ENCODE measurements at regions not wholly inside any gene's neighbourhood (a gene's known extent, or its start where the extent isn't known, plus 50 kb on each side); places are given as distances from the start of the nearest gene placed in this dataset.
"Not testable (repeated sequence)": the region's sequence is repeated elsewhere in the genome, so short reads cannot be mapped to it uniquely, and the experiment has no call there.

DNA sequence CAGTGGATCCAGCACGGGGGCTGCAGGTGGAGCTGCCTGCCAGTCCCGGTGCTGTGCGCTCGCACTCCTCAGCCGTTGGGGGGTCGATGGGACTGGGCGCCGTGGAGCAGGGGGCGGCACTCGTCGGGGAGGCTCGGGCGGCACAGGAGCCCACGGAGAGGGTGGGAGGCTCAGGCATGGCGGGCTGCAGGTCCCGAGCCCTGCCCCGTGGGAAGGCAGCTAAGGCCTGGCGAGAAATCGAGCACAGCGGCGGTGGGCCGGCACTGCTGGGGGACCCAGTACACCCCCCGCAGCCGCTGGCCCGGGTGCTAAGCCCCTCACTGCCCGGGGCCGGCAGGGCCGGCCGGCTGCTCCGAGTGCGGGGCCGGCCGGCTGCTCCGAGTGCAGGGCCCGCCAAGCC lies 52.3 kb upstream of the MARK1 start:
- intact Hi-C loops (cut with DNase I); DNase-seq: not testable (repeated sequence)

DNA sequence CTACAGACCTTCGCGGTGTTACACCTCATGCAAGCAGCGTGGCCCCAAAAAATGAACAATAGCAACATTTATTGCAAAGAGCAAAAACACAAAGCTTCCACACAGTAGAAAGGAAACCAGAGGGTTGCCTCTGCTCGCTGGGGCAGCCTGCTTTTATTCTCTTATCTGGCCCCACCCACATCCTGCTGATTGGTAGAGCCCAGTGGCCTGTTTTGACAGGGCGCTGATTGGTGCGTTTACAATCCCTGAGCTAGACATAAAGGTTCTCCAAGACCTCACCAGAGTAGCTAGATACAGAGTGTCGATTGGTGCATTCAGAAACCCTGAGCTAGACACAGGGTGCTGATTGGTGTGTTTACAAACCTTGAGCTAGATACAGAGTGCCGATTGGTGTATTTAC lies 52.8 kb upstream of the MARK1 start:
- intact Hi-C loops (cut with DNase I); DNase-seq: not testable (repeated sequence)

DNA sequence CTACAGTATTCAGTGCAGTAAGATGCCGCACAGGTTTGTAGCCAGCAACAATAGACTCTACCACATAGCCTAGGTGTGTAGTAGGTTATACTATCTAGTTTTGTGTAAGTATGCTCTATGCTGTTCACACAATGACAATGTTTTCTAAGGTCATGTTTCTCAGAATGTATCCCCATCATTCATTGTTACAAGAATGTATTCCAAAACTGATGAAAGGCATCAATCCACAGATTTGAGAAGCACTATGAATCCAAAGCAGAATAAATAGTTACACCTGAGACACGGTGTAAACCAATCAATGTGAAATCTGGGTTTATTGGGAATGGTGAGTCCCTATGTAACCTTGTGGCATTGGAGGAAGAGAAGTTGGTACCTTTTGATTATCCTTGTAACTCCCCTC lies 54.5 kb upstream of the MARK1 start:
- intact Hi-C loops (cut with DNase I) = no loop called here

DNA sequence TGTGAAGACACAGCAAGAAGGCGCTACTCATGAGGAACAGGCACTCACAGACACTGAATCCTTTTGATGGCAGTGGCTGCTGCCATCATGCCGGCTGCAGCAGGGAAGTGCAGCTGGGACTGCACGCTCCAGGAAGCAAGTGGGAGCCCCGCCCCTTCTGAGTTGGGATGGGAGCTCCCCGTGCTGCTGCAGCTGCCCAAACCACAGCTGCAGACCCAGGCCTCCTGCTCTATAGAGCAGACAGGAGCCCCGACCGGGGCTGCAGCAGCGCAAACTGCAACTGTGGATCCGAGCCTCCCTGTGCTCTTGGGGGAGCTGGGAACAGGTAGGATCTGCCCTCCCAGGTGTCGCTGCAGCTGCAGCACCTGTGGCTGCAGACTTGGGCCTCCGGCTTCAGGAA lies 65.2 kb upstream of the MARK1 start:
- DNase-seq = peak in 1 of 10 donors; percentile 59
- intact Hi-C loops (cut with DNase I) = no loop called here

More for the DNA sequence above, 54.5 kb upstream of the MARK1 start:
- DNase-seq = no peak

DNA sequence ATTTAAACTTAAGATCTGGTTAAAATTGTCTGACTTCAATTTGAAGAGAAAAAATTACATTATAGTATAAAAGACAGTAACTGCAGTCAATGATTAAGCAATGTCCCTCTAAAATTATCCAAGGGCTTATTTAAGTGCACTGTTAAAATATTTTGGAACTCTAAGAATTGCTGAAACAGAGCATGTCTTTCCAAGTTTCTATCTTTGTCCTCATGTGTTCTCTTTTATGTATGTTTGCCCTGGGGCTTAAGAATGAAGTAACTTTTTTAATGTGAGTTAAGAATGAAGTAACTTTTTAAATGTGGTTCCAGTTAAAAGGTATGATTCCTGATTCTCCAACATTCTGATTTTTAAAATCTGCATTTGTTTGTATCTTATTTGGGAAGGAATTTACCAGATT lies 69.0 kb upstream of the MARK1 start:
- no peak for DNase-seq
- intact Hi-C loops (cut with DNase I) = no loop called here

DNA sequence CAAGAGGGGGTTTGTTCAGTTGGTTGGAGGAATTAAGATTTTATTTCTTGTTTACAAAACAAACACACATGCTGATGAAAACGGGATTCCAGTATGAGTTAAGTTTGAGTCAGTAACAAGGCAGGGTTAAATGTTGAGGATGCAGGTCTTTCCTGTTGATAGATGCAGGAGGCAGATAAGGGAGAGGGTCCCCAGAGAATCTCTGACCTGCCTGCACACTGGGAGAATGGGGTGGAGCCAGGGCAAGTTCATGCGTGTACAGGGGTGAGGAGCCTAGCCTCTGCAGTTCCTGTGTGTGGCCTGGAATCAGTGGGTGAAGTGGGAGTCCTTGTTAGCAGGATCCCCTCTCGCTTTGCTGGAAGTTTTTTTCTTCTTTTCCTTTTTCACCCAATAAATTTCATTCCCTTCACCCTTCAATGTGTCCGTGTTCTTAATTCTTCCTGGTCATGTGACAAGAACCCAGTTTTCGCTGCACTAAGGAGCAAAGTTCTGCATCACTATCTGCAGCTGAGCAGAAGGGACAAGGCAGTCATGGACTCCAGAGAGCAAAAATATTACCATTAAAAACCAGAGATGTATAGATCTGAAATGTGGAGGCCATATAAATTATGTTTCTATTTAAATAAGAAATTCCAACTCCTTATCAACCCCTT lies 69.9 kb upstream of the MARK1 start:
- intact Hi-C loops (cut with DNase I) = no loop called here
- no peak for DNase-seq

DNA sequence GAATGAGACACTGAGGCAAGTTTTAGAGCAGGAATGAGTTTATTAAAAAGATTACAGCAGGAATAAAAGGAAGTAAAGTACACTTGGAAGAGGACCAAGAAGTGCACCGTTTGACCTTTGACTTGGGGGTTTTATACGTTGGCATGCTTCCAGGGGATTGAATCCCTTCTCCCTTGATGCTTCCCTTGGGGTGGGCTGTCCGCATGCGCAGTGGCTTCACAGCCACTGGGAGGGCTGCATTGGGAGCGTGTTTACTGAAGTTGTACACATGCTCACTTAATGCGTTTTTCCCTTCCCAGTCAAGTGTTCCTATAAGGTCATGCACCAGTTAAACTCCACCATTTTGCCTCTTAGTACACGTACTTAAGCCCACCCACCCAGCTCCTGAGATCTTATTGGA lies 72.4 kb upstream of the MARK1 start:
- DNase-seq = no peak
- intact Hi-C loops (cut with DNase I) = no loop called here

DNA sequence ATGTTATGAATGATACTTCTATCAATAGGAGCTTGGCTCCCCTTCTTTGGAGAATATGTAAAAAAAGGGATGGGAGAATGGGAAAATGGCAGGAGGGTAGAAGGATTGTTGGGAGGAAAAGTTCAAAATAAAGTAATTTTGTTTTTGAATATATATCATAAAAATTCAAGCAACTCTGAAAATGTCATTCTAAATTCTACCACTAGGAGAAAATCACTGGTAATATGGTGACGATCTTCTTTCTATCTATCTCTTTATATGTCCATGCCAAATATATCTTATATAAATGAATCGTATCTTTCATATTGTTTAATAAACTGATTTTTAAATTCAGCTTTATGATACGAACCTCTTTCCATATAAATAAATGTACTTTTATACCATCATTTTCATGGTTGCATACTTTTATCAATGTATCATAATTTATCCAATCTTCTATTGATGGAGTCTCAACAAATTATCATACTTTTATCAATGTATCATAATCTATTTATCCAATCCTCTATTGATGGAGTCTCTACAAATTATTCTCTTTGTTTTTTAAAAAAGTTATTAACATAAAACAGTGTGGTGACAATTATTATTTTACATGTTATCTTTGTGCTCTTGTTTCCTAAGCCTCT lies 73.7 kb upstream of the MARK1 start:
- intact Hi-C loops (cut with DNase I) = no loop called here
- no peak for DNase-seq

DNA sequence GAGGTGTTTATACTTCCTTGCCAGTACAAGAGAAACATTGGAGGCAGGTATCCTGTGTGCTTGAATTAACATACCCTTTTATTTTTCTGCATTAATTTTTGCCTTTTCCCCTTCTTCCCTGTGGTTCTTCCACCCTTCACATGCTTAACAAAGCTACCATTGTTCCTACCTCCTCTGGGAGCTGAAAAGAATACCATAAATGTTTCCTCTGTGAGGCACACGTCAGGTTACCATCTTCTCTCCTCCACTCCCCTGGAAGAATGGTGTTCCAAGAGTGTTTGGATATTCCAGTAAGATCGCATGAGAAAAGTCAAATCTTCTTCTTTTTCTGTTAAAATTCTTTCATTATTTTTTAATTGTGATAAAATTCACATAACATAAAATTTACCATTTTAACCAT lies 74.6 kb upstream of the MARK1 start:
- intact Hi-C loops (cut with DNase I) = no loop called here
- DNase-seq = no peak

DNA sequence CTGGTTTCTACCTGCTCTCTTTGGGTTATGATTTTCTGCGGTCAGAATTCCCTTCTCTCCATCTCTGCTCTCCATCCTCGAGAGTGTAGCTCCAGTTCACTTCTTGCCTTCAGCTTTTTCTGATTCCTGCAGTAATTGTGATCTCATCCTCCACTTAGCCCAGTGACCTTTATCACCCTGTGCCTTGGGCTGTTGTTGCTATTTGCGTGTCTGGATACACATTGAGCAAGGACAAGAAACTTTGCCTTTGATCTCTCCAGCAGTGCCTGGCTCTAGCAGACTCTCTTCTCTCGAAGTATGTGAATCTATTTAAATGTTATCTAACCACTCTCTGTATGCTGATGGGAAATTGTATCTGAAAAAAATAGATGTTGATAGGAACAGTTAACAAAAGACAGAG lies 76.4 kb upstream of the MARK1 start:
- intact Hi-C loops (cut with DNase I) = no loop called here
- no peak for DNase-seq

DNA sequence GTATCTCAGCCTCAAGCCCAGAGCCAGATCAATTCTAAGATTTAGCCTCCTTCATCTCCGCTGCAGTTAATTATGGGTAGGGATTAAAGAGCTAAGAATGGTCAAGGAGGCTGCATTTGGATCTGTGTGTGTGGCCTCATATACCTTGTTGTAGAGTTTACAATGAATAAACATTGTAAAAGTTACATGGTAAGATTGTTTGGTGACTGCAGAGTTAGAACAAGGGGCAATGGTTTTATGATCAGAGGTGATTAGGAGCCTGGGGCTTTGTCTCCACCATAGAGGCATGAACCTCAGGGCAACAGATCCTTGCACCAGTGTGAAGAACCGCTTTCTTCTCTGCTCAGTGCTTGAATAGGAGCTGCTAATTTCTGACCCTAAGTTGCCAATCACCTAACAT lies 77.0 kb upstream of the MARK1 start:
- intact Hi-C loops (cut with DNase I) = no loop called here
- DNase-seq = no peak

DNA sequence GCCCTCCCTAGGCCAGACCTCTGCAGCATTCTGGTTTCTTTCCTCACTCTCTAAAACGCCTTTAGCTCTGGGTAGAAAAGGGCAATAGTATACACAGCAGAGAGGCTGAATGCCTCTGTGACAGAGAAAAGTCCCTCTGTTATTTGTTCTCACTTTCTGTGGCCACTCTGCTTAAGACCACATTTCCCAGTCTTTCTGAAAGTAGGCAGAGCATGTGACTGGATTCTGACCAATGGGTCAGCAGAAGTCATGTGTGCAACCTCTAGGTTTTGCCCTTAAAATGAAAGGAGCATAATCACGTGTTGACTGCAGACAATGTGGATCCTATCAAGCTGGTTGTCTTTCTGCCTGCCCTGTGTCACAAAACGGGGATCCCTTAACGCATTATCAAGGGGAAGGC lies 79.7 kb upstream of the MARK1 start:
- intact Hi-C loops (cut with DNase I) = no loop called here
- DNase-seq = no peak

DNA sequence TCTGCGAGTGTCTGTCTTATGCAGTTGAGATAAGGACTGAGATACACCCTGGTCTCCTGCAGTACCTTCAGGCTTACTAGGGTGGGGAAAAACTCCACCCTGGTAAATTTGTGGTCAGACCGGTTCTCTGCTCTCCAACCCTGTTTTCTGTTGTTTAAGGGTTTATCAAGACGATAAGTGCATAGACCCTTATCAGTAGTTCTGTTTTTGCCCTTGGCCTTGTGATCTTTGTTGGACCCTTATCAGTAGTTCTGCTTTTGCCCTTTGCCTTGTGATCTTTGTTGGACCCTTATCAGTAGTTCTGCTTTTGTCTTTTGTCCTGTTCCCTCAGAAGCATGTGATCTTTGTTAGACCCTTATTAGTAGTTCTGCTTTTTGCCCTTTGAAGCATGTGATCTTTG lies 83.3 kb upstream of the MARK1 start:
- DNase-seq; intact Hi-C loops (cut with DNase I): not testable (repeated sequence)

DNA sequence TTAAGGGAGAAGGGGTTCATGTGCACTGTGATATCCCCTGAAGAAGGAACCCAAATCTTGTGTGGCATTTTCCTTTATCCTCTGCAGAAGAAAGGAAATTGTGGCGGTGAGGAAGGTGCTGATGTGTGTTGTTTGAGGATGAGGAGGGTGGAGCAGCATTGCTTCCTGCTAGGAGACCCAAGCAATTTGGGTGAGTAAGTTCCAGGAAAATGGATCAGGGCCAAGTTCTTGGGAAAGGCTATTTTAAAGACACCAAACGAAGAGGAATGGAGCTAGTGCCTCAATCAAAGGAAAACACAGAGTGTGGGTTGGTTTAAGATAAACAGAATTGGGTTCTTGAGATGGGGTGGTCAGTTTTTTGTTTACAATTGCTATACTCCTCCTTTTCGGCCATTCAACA lies 86.7 kb upstream of the MARK1 start:
- DNase-seq = no peak
- intact Hi-C loops (cut with DNase I) = no loop called here

DNA sequence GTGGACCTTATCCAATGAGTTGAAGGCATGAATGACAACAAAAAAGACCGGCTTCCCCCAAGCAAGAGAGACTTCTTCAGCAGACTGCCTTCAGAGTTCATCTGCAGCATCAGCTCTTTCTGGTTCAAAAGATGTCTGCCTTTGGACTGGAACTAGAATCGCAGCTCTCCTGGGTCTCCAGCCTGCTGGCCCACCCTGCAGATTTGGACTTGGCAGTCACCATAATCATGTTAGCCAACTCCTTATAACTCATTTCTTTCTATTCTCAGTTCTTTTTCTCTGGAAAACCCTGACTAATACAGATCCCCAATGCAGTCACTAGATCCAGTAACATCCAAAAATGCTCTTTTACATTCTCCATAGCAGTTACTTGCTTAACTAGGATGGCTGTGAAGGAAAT lies 89.2 kb upstream of the MARK1 start:
- intact Hi-C loops (cut with DNase I) = no loop called here
- no peak for DNase-seq

DNA sequence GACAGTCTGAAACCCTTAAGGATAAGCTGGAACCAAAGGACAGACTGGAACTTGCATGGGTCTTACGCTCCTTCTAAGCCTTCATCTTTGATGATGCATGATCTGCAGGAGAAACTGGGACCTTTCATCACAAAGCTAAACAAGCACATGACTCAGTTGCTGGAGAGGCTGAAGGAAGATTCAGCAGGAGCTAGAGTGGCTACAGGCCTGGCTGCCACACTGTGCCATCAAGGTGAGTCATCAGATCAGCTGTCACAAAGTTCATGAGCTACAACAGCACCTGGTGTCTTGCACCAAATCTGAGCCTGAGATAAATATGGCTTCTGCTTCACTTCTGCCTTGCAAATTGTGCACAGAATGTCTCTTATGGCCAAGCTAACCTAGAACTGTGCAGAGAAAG lies 95.5 kb upstream of the MARK1 start:
- no peak for DNase-seq
- intact Hi-C loops (cut with DNase I) = no loop called here

DNA sequence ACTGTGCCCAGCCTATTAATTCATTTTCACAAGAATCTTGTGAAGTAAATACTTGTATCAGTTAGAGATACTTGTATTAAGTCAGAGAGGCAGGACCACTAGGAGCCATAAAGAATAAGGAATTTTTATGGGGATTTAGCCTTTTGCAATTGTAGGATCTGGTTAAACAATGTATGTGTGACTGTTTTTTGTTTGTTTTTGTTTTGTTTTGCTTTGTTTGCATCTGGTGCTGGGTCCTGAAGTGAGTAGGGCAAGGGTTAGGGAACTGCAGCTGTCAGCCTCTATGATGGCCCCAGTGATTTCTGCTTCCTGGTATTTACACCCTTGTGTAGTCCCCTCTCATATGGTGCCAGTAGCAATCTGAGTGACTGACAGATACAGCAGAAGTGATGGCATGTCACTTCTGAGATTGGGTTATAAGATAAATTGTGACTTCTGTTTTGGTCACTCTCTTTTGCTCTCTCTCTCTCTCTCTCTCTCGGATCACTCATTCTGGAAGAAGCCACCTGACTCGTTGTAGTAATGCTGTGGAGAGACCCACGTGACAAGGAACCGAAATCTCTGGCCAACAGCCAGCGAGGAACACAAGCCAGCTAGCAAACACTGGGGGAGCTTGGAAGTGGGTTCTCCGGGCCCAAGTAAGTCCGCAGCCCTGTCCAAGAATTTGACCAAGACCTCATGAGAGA lies 96.2 kb upstream of the MARK1 start:
- intact Hi-C loops (cut with DNase I) = no loop called here
- DNase-seq = no peak

DNA sequence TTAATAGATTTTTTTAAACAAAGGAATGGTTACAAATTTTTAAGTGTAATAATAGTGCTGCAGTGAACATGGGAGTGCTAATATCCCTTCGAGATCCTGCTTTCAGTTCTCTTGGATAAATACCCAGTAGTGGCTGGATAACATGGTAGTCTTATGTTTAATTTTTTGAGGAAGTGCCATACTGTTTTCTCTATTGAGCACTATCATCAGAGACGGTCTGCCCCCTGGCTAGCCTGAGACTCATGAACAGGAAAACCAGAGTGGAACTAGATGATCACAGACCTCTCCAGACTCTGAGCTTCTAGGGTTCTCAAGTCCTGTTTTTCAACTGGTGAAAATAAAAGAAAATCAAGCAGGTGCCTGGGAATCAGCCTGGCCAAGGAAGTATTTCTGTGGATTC lies 97.3 kb upstream of the MARK1 start:
- DNase-seq = no peak
- intact Hi-C loops (cut with DNase I) = no loop called here

DNA sequence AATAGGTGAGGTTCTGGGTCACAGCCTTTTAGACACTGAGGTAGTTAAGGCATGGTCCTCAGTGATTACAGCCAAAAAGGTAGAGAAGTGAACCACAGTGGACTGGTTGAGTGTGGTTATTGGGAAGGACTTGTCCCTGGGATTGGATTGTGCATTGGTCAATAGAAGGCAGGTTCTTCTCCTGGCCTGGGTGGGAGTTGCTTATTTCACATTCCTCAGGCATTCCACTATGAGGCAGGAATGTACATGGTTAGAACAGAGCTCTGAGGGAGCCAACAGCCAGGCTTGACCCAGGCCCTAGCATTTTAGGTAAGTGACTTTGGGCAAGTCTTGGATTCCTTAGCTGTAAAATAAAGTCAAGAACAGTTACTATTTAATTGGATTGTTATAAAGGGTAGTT lies 97.9 kb upstream of the MARK1 start:
- DNase-seq = no peak

DNA sequence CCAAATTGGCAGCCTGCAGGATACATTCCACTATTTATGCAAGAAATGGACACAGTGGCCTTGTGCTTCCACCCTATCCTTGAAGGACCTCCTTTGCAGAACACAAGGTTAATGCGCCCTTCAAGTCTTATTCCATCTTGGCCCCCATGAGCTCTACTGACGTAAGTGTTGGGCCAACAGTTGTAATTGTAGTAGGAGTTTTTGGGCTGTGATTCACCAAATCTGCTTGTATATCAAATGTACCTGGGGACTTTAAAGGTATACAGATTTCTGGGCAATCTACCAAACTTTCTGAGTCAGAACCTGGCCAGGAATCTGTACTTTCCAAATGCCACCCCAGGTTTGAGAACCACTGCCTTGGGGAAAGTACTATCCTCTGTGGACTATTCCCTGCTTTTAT lies 100.9 kb upstream of the MARK1 start:
- intact Hi-C loops (cut with DNase I) = no loop called here

More for the DNA sequence above, 97.9 kb upstream of the MARK1 start:
- intact Hi-C loops (cut with DNase I) = no loop called here

DNA sequence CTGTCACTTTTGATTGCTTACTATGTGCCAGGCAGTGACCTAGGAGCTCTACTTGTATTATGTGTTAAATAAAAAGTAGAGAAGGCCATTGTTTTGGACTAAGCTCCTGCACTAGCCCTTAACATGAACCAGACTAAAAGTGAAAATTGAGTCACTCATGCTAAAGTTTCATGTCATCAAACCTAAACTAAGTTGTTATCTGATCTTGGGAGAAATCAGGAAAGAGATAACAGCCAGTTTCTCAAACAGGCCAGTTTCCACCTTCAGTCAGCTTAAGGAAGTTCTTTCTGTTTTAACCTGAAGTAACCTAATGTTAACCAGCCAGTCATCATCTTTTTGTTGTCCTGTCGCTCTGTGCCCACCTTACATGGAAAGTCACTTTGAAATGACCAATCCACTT lies 102.1 kb upstream of the MARK1 start:
- no peak for DNase-seq
- intact Hi-C loops (cut with DNase I) = no loop called here

More for the DNA sequence above, 100.9 kb upstream of the MARK1 start:
- DNase-seq = no peak

DNA sequence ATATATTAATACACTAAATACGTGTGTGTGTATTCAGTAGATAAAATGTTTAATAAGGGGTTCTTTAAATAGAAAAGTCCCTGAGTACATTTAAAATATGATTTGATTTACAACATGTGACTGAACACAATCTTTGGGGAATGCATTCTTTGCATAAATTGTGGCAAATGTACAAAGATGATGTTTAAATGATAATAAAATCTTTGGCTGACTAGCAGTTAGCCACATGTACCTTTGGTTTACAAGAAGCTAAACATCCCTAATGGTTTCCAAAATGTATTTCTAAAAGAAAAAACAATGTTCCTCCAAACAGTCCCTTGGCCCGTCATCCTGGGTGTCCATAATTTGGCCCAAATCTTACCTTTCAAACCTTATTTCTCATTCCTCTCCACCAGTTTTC lies 106.4 kb upstream of the MARK1 start:
- intact Hi-C loops (cut with DNase I) = no loop called here

More for the DNA sequence above, 106.4 kb upstream of the MARK1 start:
- DNase-seq = no peak
